H1 (cell line): ENCODE measurements at regions not wholly inside any gene's neighbourhood (a gene's known extent, or its start where the extent isn't known, plus 50 kb on each side); places are given as distances from the start of the nearest gene placed in this dataset.

Source experiments
- CTCF ChIA-PET: fragments of 300-600 bp; sonication (Branson Sonifier 250); formaldehyde crosslinking; loops from one replicate; lab custom pipeline; 2021; ENCODE audit not compliant: partially characterized antibody; lab: Charles Lee
- POLR2A ChIA-PET: fragments of 300-600 bp; sonication (Branson Sonifier 250); formaldehyde crosslinking; loops from one replicate; lab custom pipeline; 2021; ENCODE audit warnings: inconsistent platforms; ENCODE audit not compliant: partially characterized antibody; lab: Charles Lee
- DNase-seq, 2 experiments: peaks; one replicate each; pipeline versions ENCODE4 v3.0.0 to v3.0.0-alpha.2; 2010 to 2022; ENCODE audit warnings: low spot score in 2 of 2, low read depth in 1 of 2, mixed read lengths in 1 of 2
- FAIRE-seq: peaks from 2 replicates; lab custom pipeline; 2011; peaks lifted over from hg19 to GRCh38; lab: Jason Lieb, UNC
- H2AFZ ChIP-seq: 2 replicates; pipeline ENCODE4 v1.8.1; 2012; ENCODE audit warnings: low read length, inconsistent platforms
- H2AK5ac ChIP-seq: 2 replicates; pipeline ENCODE4 v1.6.1; 2013; ENCODE audit warnings: low read depth, low read length
- H2BK120ac ChIP-seq: replicated peaks from 2 replicates; pipeline ENCODE3; 2013; ENCODE audit warnings: low read depth, low read length, inconsistent platforms
- H2BK12ac ChIP-seq: 2 replicates; pipeline ENCODE4 v1.6.1; 2013; ENCODE audit warnings: low read depth, low read length
- H2BK15ac ChIP-seq: 2 replicates; pipeline ENCODE4 v1.6.1; 2013; ENCODE audit warnings: low read length
- H2BK20ac ChIP-seq: 2 replicates; pipeline ENCODE4 v1.6.1; 2013; ENCODE audit warnings: low read length
- H2BK5ac ChIP-seq: 2 replicates; pipeline ENCODE4 v1.6.1; 2013; ENCODE audit warnings: low read depth, low read length
- H3K14ac ChIP-seq: 2 replicates; pipeline ENCODE4 v1.6.1; 2013; ENCODE audit warnings: inconsistent platforms; ENCODE audit not compliant: insufficient read length
- H3K18ac ChIP-seq: 2 replicates; pipeline ENCODE4 v1.6.1; 2013; ENCODE audit warnings: low read length; ENCODE audit errors: extremely low read depth
- H3K23ac ChIP-seq: 2 replicates; pipeline ENCODE4 v1.6.1; 2013; ENCODE audit warnings: inconsistent platforms; ENCODE audit not compliant: insufficient read length
- H3K23me2 ChIP-seq: 2 replicates; pipeline ENCODE4 v1.6.1; 2013; ENCODE audit warnings: low read depth, low read length
- H3K27ac ChIP-seq: 2 replicates; pipeline ENCODE4 v1.6.1; 2011; ENCODE audit warnings: low read depth, low read length, inconsistent platforms
- H3K27me3 ChIP-seq, 4 experiments: replicated peaks in 1 of 4; 1 replicate in 1 of 4; 2 replicates in 3 of 4; pipeline versions ENCODE4 v1.6.1 to v1.8.1; 2011 to 2013; ENCODE audit warnings: low read length in 3 of 4, mild to moderate bottlenecking in 3 of 4, inconsistent platforms in 2 of 4, mixed read lengths in 2 of 4, moderate library complexity in 1 of 4; ENCODE audit not compliant: control insufficient read depth in 3 of 4, insufficient read depth in 3 of 4; ENCODE audit errors: extremely low read depth in 1 of 4
- H3K36me3 ChIP-seq, 4 experiments: 2 replicates each; pipeline versions ENCODE4 v1.6.1 to v1.8.1; 2011 to 2013; ENCODE audit warnings: mild to moderate bottlenecking in 4 of 4, low read length in 3 of 4, moderate library complexity in 2 of 4, control low read depth in 1 of 4, inconsistent platforms in 1 of 4; ENCODE audit not compliant: insufficient read depth in 4 of 4, control insufficient read depth in 2 of 4
- H3K4ac ChIP-seq: replicated peaks from 2 replicates; pipeline ENCODE3; 2013; ENCODE audit warnings: low read length, low read depth, mixed read lengths, inconsistent platforms; ENCODE audit not compliant: insufficient read length
- H3K4me1 ChIP-seq, 4 experiments: replicated peaks in 1 of 4; 1 replicate in 1 of 4; 2 replicates in 3 of 4; pipeline versions ENCODE4 v1.6.1 to v1.8.1; 2011 to 2013; ENCODE audit warnings: low read length in 3 of 4, inconsistent platforms in 2 of 4, mixed read lengths in 1 of 4; ENCODE audit not compliant: insufficient read depth in 4 of 4, control insufficient read depth in 3 of 4
- H3K4me2 ChIP-seq, 2 experiments: 2 replicates each; pipeline versions ENCODE4 v1.6.1 to v1.8.1; 2011 to 2013; ENCODE audit warnings: low read depth in 2 of 2, low read length in 2 of 2, control low read depth in 1 of 2, inconsistent platforms in 1 of 2, mild to moderate bottlenecking in 1 of 2; ENCODE audit not compliant: insufficient read depth in 1 of 2
- H3K4me3 ChIP-seq, 4 experiments: fragments of 200-600, 300-600 bp in 1 of 4; sonication (generic), shearing (Covaris generic), sonication (Bioruptor Twin) in 1 of 4; 2 replicates each; pipeline versions ENCODE4 v1.5.1 to v1.8.1; 2011 to 2016; ENCODE audit warnings: low read length in 4 of 4, low read depth in 3 of 4, control low read depth in 2 of 4, inconsistent platforms in 2 of 4, mild to moderate bottlenecking in 2 of 4, mixed read lengths in 1 of 4, moderate library complexity in 1 of 4; ENCODE audit not compliant: insufficient read depth in 2 of 4; ENCODE audit errors: extremely low read depth in 1 of 4
- H3K56ac ChIP-seq: replicated peaks from 2 replicates; pipeline ENCODE3; 2013; ENCODE audit warnings: low read depth, mild to moderate bottlenecking, mixed read lengths, low read length, inconsistent platforms; ENCODE audit not compliant: insufficient read length
- H3K79me1 ChIP-seq: 2 replicates; pipeline ENCODE4 v1.6.1; 2013; ENCODE audit warnings: low read depth, low read length, control low read depth
- H3K79me2 ChIP-seq, 2 experiments: 2 replicates each; pipeline versions ENCODE4 v1.6.1 to v1.8.1; 2012 to 2013; ENCODE audit warnings: low read length in 2 of 2, mild to moderate bottlenecking in 2 of 2, inconsistent platforms in 1 of 2; ENCODE audit not compliant: insufficient read depth in 2 of 2, control insufficient read depth in 1 of 2
- H3K9ac ChIP-seq, 4 experiments: replicated peaks in 1 of 4; 1 replicate in 1 of 4; 2 replicates in 3 of 4; pipeline versions ENCODE4 v1.6.1 to v1.8.1; 2011 to 2013; ENCODE audit warnings: low read depth in 3 of 4, low read length in 3 of 4, control low read depth in 2 of 4, mild to moderate bottlenecking in 2 of 4, moderate library complexity in 2 of 4, inconsistent platforms in 1 of 4; ENCODE audit errors: extremely low read depth in 1 of 4
- H3K9me3 ChIP-seq, 2 experiments: 2 replicates each; pipeline versions ENCODE4 v1.6.1 to v1.8.1; 2012 to 2013; ENCODE audit warnings: mild to moderate bottlenecking in 2 of 2, moderate library complexity in 2 of 2, control low read depth in 1 of 2, inconsistent platforms in 1 of 2, low read depth in 1 of 2, low read length in 1 of 2, mixed read lengths in 1 of 2; ENCODE audit not compliant: insufficient read depth in 2 of 2
- H4K20me1 ChIP-seq, 2 experiments: replicated peaks in 1 of 2; 2 replicates each; pipeline versions ENCODE3 to v1.8.1; 2011 to 2013; ENCODE audit warnings: inconsistent platforms in 2 of 2, low read length in 2 of 2, mild to moderate bottlenecking in 1 of 2; ENCODE audit not compliant: insufficient read depth in 2 of 2, control insufficient read depth in 1 of 2
- H4K5ac ChIP-seq: 2 replicates; pipeline ENCODE4 v1.6.1; 2013; ENCODE audit warnings: low read length, low read depth, mixed read lengths, inconsistent platforms; ENCODE audit not compliant: insufficient read length
- H4K8ac ChIP-seq: 2 replicates; pipeline ENCODE4 v1.8.0; 2013; ENCODE audit warnings: mild to moderate bottlenecking, moderate library complexity, low read length, inconsistent platforms; ENCODE audit not compliant: insufficient read depth; ENCODE audit errors: extremely low read depth
- H4K91ac ChIP-seq: replicated peaks from 2 replicates; pipeline ENCODE3; 2013; ENCODE audit warnings: low read length, mixed read lengths, inconsistent platforms; ENCODE audit not compliant: insufficient read length
- CHD1 ChIP-seq: IDR thresholded peaks from 2 replicates; pipeline ENCODE4 v1.6.1; 2012; ENCODE audit warnings: low read depth, low read length, improper control_type of control experiment
- EZH2 ChIP-seq: fragments of 200-600 bp; sonication (generic); IDR thresholded peaks from 2 replicates; pipeline ENCODE4 v1.7.1; 2012; ENCODE audit warnings: low read depth, mild to moderate bottlenecking, moderate library complexity, low read length, inconsistent platforms; ENCODE audit not compliant: severe bottlenecking
- GTF2F1 ChIP-seq: IDR thresholded peaks from 2 replicates; pipeline ENCODE4 v1.6.1; 2012; ENCODE audit warnings: low read depth, low read length, improper control_type of control experiment, borderline replicate concordance
- KDM5A ChIP-seq: fragments of 200-600 bp; IDR thresholded peaks from 2 replicates; pipeline ENCODE4 v1.7.1; 2012; ENCODE audit warnings: mild to moderate bottlenecking, low read length, inconsistent platforms, mixed read lengths
- TAF7 ChIP-seq: optimal IDR thresholded peaks from 2 replicates; pipeline ENCODE3; 2011; ENCODE audit warnings: low read depth, mild to moderate bottlenecking, inconsistent platforms, low read length, moderate library complexity, borderline replicate concordance
- TBP ChIP-seq: IDR thresholded peaks from 2 replicates; pipeline ENCODE4 v1.6.1; 2011; ENCODE audit warnings: low read depth, low read length, improper control_type of control experiment
- YY1 ChIP-seq: IDR thresholded peaks from 2 replicates; pipeline ENCODE4 v1.6.1; 2011; ENCODE audit warnings: low read depth, mild to moderate bottlenecking, low read length
- WGBS, 2 experiments: shearing (Covaris generic) in 1 of 2; methylation state at CpG; one replicate each; pipeline versions ENCODE4 v1.1.6 to v1.1.7; 2013 to 2015; ENCODE audit warnings: low lambda C conversion rate in 2 of 2, mixed read lengths in 2 of 2, inconsistent platforms in 1 of 2, low coverage in 1 of 2, missing lambda C conversion rate in 1 of 2; ENCODE audit not compliant: insufficient replicate concordance in 2 of 2, insufficient coverage in 1 of 2, insufficient read length in 1 of 2; ENCODE audit errors: extremely low coverage in 1 of 2, missing lambda C conversion rate in 1 of 2; 5-methylcytosine and 5-hydroxymethylcytosine counted together

- no peak for DNase-seq
- H3K4me3 ChIP-seq, result no peak overlapping the region
- H3K79me1 ChIP-seq, result no peaks in the 10 kb centered on the region
- H3K18ac ChIP-seq, result no peak overlapping the region
- no peak overlapping the region for H3K4me2 ChIP-seq
- H2BK120ac ChIP-seq, result no peak overlapping the region
- no peak overlapping the region for H3K14ac ChIP-seq
- H4K5ac ChIP-seq, result no peak overlapping the region
- H4K91ac ChIP-seq, result no peak overlapping the region
- no peak overlapping the region for H3K9ac ChIP-seq
- H3K56ac ChIP-seq, result no peak overlapping the region
- H3K23me2 ChIP-seq, result no peaks in the 10 kb centered on the region
- no peaks in the 10 kb centered on the region; a peak in 2 of 7 replicates for H3K4me1 ChIP-seq
- no peak overlapping the region; the same call in 1 of the 2 replicates for H4K8ac ChIP-seq
- H4K20me1 ChIP-seq, result no peaks in the 10 kb centered on the region
- TF ChIP-seq YY1 (no peak), GTF2F1 (no peak), CHD1 (no peak), TAF7 (no peak), EZH2 (no peak), TBP (no peak), KDM5A (no peak)
- H2BK5ac ChIP-seq, result no peak overlapping the region
- no peak overlapping the region for H3K4ac ChIP-seq
- no peak overlapping the region for H2AFZ ChIP-seq
- H3K27ac ChIP-seq, result no peak overlapping the region
- H3K9me3 ChIP-seq, result peaks cover 6 to 8% of the 10 kb centered on the region in 2 experiments; a peak in 1 of 4 replicates
- H2BK15ac ChIP-seq, result no peak overlapping the region
- H2BK20ac ChIP-seq, result no peak overlapping the region
- H3K23ac ChIP-seq, result no peak overlapping the region
- FAIRE-seq, result no peak
- ChIA-PET POLR2A (no interaction called here), CTCF (interaction anchor here (1.1 to 1.6 kb wide), 5 partner anchors 23 to 760 kb away, joined by 3 to 6 read pairs (median 3); no protein-coding TSS in a partner anchor)
- H2BK12ac ChIP-seq, result no peak overlapping the region
- no peaks in the 10 kb centered on the region for H3K36me3 ChIP-seq
- 92% methylated on average over 14 of the region's 14 CpGs; no CpG with 5 or more reads in 1 of the 2 experiments for WGBS, 2 experiments
- H2AK5ac ChIP-seq, result no peak overlapping the region
- no peaks in the 10 kb centered on the region for H3K27me3 ChIP-seq
- no peaks in the 10 kb centered on the region for H3K79me2 ChIP-seq
These were observed 75.0 kb upstream of the SULF2 start for GRCh38 chr20:47860049-47860830.
